ENCODE measurements at regions not wholly inside any gene's neighbourhood (a gene's known extent, or its start where the extent isn't known, plus 50 kb on each side); places are given as distances from the start of the nearest gene placed in this dataset.

GRCh38 chr9:25418974-25419373, 259.3 kb downstream of the TUSC1 start:
- Mint-ChIP-seq H3K4me1 (ENCODE audit: unreplicated experiment) (no peaks in the 10 kb centered on the region), H3K27me3 (ENCODE audit: unreplicated experiment) (no peaks in the 10 kb centered on the region), H3K4me3 (ENCODE audit: unreplicated experiment) (no peak overlapping the region), H3K9me3 (ENCODE audit: unreplicated experiment) (no peaks in the 10 kb centered on the region), H3K36me3 (ENCODE audit: low read depth, unreplicated experiment) (no peaks in the 10 kb centered on the region), H3K27ac (ENCODE audit: unreplicated experiment) (no peak overlapping the region)
- no peak for DNase-seq (ENCODE audit: low spot score)
- TF ChIP-seq, protein P1, sequence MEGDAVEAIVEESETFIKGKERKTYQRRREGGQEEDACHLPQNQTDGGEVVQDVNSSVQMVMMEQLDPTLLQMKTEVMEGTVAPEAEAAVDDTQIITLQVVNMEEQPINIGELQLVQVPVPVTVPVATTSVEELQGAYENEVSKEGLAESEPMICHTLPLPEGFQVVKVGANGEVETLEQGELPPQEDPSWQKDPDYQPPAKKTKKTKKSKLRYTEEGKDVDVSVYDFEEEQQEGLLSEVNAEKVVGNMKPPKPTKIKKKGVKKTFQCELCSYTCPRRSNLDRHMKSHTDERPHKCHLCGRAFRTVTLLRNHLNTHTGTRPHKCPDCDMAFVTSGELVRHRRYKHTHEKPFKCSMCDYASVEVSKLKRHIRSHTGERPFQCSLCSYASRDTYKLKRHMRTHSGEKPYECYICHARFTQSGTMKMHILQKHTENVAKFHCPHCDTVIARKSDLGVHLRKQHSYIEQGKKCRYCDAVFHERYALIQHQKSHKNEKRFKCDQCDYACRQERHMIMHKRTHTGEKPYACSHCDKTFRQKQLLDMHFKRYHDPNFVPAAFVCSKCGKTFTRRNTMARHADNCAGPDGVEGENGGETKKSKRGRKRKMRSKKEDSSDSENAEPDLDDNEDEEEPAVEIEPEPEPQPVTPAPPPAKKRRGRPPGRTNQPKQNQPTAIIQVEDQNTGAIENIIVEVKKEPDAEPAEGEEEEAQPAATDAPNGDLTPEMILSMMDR (IDR thresholded peaks at IDR 0.05; ENCODE audit: unreplicated experiment) = no peak

- H3K36me3 Mint-ChIP-seq (ENCODE audit: low read depth, unreplicated experiment) = no peaks in the 10 kb centered on the region
Observed at GRCh38 chr9:25415718-25416117, 262.5 kb downstream of the TUSC1 start.

DNA sequence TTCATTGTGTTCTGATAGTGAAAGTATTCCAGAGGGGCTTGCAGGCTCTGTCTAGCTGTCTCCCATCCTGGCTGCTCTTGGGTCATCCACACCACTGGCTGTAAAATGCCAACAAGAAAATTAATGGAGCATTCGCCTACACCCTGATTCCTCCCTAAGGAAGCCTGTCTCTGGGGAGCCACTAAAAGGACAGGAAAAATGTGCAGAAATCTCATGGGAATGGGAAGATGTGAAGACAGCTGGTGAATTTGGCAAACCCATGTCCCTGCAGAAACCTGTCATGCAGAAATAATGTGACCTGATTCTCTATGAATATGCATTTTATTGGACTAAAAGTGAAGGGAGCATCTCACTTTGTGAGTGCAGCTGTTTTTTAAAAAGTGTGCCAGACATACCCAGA, 265.6 kb downstream of the TUSC1 start:
- TF ChIP-seq, protein P1 (IDR thresholded peaks at IDR 0.05; ENCODE audit: unreplicated experiment) = no peak
- no peak for DNase-seq (ENCODE audit: low spot score)
- Mint-ChIP-seq H3K4me3 (ENCODE audit: unreplicated experiment) (no peak overlapping the region), H3K27ac (ENCODE audit: unreplicated experiment) (no peak overlapping the region), H3K36me3 (ENCODE audit: low read depth, unreplicated experiment) (no peaks in the 10 kb centered on the region), H3K9me3 (ENCODE audit: unreplicated experiment) (no peaks in the 10 kb centered on the region), H3K4me1 (ENCODE audit: unreplicated experiment) (no peaks in the 10 kb centered on the region), H3K27me3 (ENCODE audit: unreplicated experiment) (no peaks in the 10 kb centered on the region)

More at GRCh38 chr9:25415718-25416117, 262.5 kb downstream of the TUSC1 start:
- H3K4me3 Mint-ChIP-seq (ENCODE audit: unreplicated experiment) = no peak overlapping the region
- TF ChIP-seq, protein P1 (IDR thresholded peaks at IDR 0.05; ENCODE audit: unreplicated experiment) = no peak
- no peaks in the 10 kb centered on the region for H3K9me3 Mint-ChIP-seq (ENCODE audit: unreplicated experiment)
- no peak overlapping the region for H3K27ac Mint-ChIP-seq (ENCODE audit: unreplicated experiment)
- DNase-seq (ENCODE audit: low spot score) = no peak
- no peaks in the 10 kb centered on the region for H3K27me3 Mint-ChIP-seq (ENCODE audit: unreplicated experiment)
- no peaks in the 10 kb centered on the region for H3K4me1 Mint-ChIP-seq (ENCODE audit: unreplicated experiment)

- no peaks in the 10 kb centered on the region for H3K4me1 Mint-ChIP-seq (ENCODE audit: unreplicated experiment)
- H3K4me3 Mint-ChIP-seq (ENCODE audit: unreplicated experiment) = no peak overlapping the region
- H3K9me3 Mint-ChIP-seq (ENCODE audit: unreplicated experiment) = no peaks in the 10 kb centered on the region
- no peaks in the 10 kb centered on the region for H3K36me3 Mint-ChIP-seq (ENCODE audit: low read depth, unreplicated experiment)
- TF ChIP-seq, protein P1 (IDR thresholded peaks at IDR 0.05; ENCODE audit: unreplicated experiment) = no peak
- DNase-seq (ENCODE audit: low spot score) = no peak
- no peaks in the 10 kb centered on the region for H3K27me3 Mint-ChIP-seq (ENCODE audit: unreplicated experiment)
- H3K27ac Mint-ChIP-seq (ENCODE audit: unreplicated experiment) = no peak overlapping the region
Observed at GRCh38 chr9:25397746-25398145, 280.5 kb downstream of the TUSC1 start.

DNA sequence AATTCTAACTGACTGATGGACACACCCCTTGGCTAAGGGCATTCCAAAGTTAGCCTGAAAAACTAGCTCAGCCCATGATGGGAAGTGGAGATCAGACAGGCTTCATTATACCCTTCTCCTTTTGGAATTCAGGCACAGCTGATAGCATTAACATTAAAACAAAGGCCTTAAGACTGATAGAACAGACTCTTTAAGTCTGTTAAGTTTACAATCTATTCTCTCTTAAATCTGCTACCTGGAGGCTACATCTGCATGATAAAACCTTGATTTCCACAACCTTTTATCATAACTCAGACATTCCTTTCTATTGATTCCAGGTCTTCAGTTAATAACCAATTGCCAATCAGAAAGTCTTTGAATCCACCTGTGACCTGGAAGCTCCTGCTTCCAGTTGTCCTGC, 281.4 kb downstream of the TUSC1 start:
- Mint-ChIP-seq H3K4me1 (ENCODE audit: unreplicated experiment) (no peaks in the 10 kb centered on the region), H3K4me3 (ENCODE audit: unreplicated experiment) (no peak overlapping the region), H3K9me3 (ENCODE audit: unreplicated experiment) (no peaks in the 10 kb centered on the region), H3K36me3 (ENCODE audit: low read depth, unreplicated experiment) (no peaks in the 10 kb centered on the region), H3K27ac (ENCODE audit: unreplicated experiment) (no peak overlapping the region), H3K27me3 (ENCODE audit: unreplicated experiment) (no peaks in the 10 kb centered on the region)
- TF ChIP-seq, protein P1 (IDR thresholded peaks at IDR 0.05; ENCODE audit: unreplicated experiment) = no peak
- DNase-seq (ENCODE audit: low spot score) = no peak
